SJSA1 (cell line): ENCODE measurements at regions not wholly inside any gene's neighbourhood (a gene's known extent, or its start where the extent isn't known, plus 50 kb on each side); places are given as distances from the start of the nearest gene placed in this dataset.

Source experiments
- DNase-seq, 2 experiments: peaks; one replicate each; pipeline ENCODE4 v3.0.0-alpha.2; 2015 to 2020; ENCODE audit warnings: low spot score in 2 of 2, low read depth in 1 of 2
- H3K27ac ChIP-seq: fragments of 250-450 bp; sonication (Bioruptor Pico); 2 replicates; pipeline ENCODE4 v1.5.1; 2020; ENCODE audit warnings: mild to moderate bottlenecking, moderate library complexity
- H3K27me3 ChIP-seq: fragments of 250-450 bp; sonication (Bioruptor Pico); replicated peaks from 2 replicates; pipeline ENCODE4 v1.5.1; 2020; ENCODE audit warnings: mild to moderate bottlenecking, moderate library complexity
- H3K36me3 ChIP-seq: fragments of 250-450 bp; sonication (Bioruptor Pico); 2 replicates; pipeline ENCODE4 v1.5.1; 2020; ENCODE audit warnings: mild to moderate bottlenecking
- H3K4me1 ChIP-seq: fragments of 250-450 bp; sonication (Bioruptor Pico); replicated peaks from 2 replicates; pipeline ENCODE4 v1.6.1; 2021; ENCODE audit warnings: mild to moderate bottlenecking
- H3K4me3 ChIP-seq: fragments of 250-450 bp; sonication (Bioruptor Pico); 2 replicates; pipeline ENCODE4 v1.5.1; 2020; ENCODE audit warnings: mild to moderate bottlenecking
- H3K9me3 ChIP-seq: fragments of 250-450 bp; sonication (Bioruptor Pico); replicated peaks from 2 replicates; pipeline ENCODE4 v1.5.1; 2020; ENCODE audit warnings: mild to moderate bottlenecking

DNA sequence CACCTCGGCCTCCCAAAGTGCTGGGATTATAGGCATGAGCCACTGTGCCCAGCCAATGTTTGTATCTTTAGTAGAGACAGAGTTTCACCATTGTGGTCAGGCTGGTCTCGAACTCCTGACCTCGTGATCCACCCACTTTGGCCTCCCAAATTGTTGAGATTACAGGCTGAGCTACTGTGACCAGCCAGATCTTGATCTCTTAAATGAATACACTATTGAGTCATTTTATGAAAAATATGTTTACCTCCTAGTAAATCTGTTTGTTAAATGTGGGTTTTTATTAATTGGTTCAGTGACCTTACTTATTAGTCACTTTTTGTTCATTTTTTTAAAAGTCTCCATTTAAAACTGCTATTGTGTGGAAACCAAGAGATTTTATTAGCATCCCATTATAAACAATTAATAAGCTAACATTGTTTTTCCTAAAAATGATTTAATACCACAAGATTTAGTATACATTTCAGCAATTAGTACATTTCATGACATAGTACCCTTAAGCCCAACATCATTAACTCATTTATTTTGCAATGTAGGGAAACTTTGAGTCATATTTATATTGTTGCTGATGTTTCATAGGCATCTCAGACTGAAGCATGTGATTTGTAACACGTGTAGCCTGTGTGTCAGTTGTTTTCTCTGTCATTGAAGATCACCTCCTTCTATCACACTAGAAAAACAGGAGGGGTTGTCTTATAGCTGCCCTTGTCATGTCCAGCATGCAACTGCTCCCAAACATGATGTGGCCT lies 261.2 kb downstream of the TAF11L14 start:
- Histone ChIP-seq H3K4me1 (no peaks in the 10 kb centered on the region), H3K4me3 (no peak overlapping the region), H3K27ac (no peak overlapping the region), H3K9me3 (no peaks in the 10 kb centered on the region), H3K27me3 (no peaks in the 10 kb centered on the region; the same call in 1 of the 2 replicates), H3K36me3 (no peaks in the 10 kb centered on the region)
- DNase-seq: no peak

DNA sequence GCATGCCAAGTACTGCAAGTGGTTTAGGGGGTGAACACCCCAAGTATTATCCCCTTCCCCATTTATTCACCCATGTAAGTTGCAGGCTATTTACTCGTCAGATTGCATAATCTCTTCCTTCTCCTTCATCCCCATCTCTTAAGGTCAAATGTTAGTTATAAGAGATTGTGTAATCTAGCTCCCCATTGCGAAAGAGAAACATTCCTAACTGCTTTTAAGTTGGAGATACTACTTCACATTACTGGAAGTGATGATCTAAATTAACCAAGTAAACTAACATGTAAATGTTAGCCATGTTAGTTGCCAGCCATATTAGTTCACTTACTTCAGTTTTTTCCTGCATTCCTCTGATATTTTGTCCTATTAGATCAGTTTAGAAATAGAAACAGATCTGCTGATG lies 262.3 kb downstream of the TAF11L14 start:
- H3K4me3 ChIP-seq: no peak overlapping the region
- H3K9me3 ChIP-seq: no peaks in the 10 kb centered on the region
- H3K27me3 ChIP-seq: no peaks in the 10 kb centered on the region; the same call in 1 of the 2 replicates
- H3K36me3 ChIP-seq: no peaks in the 10 kb centered on the region
- H3K4me1 ChIP-seq: no peaks in the 10 kb centered on the region
- DNase-seq: no peak
- H3K27ac ChIP-seq: no peak overlapping the region

DNA sequence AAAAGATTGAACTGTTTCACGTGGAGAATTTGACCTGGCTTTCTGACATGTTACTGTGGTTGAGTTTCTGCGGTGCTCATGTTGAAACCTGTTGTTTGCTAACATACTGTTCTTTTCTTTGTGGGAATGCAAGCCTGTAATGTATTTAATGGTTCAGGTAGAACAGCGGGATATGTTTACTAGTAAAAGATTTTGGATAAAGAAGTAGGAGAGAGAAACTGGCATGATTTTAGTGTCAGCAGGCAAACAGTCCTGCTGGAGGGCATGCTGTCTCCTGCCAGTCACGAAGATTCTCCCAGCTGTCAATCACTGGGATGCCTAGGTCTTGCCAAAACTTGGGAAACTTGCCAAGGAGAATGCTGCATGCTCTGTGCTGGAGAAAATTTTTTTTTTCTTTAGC lies 263.5 kb downstream of the TAF11L14 start:
- Histone ChIP-seq H3K36me3 (no peaks in the 10 kb centered on the region), H3K4me1 (no peaks in the 10 kb centered on the region), H3K9me3 (no peaks in the 10 kb centered on the region), H3K27ac (no peak overlapping the region), H3K4me3 (no peak overlapping the region), H3K27me3 (no peaks in the 10 kb centered on the region; the same call in 1 of the 2 replicates)
- DNase-seq: no peak

DNA sequence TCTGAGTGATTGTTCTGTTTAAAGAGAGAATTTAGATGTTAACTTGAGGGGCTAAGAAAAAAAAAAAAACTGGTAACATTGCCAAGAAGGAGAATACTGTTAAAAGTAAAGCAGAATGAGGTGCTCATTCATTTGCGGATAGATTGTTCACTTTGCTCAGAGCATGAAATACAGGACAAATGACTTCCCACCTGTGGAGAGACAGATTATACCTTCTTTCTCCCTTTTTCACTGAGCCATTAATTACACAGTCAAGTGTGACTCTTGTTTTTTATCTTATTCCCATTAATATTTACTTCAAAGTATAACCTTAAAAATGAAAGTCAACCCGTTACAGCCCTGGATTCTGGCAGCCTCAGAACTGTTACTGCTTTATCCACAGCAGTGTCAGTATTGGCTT lies 264.5 kb downstream of the TAF11L14 start:
- Histone ChIP-seq H3K9me3 (no peaks in the 10 kb centered on the region), H3K4me3 (no peak overlapping the region), H3K27ac (no peak overlapping the region), H3K27me3 (no peaks in the 10 kb centered on the region), H3K4me1 (no peaks in the 10 kb centered on the region), H3K36me3 (no peaks in the 10 kb centered on the region)
- DNase-seq: no peak

DNA sequence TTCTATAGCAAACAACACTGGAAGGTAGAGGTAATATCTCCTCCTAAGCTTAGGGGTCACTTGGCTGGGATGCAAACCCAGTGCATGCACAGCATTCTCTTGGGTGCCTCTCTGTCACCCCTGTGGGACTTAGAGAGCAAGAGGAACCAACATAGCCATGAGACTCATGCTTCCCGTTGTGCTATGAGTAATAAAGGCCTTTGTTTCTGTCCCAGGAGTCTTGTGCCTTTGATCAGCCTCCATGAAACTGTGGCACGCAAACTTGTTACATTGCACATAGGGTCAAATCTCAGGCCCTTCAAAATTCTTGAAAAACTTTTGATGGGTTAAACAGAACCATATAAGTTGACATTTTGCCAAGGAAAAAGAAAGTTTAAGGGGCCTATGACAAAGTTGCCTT lies 272.8 kb downstream of the TAF11L14 start:
- Histone ChIP-seq H3K4me1 (no peaks in the 10 kb centered on the region), H3K27ac (no peak overlapping the region), H3K9me3 (no peaks in the 10 kb centered on the region), H3K36me3 (no peaks in the 10 kb centered on the region), H3K27me3 (0 out of 2 replicates have a peak, but pooled peaks cover 3% of the 10 kb centered on the region), H3K4me3 (no peak overlapping the region)
- DNase-seq: no peak

DNA sequence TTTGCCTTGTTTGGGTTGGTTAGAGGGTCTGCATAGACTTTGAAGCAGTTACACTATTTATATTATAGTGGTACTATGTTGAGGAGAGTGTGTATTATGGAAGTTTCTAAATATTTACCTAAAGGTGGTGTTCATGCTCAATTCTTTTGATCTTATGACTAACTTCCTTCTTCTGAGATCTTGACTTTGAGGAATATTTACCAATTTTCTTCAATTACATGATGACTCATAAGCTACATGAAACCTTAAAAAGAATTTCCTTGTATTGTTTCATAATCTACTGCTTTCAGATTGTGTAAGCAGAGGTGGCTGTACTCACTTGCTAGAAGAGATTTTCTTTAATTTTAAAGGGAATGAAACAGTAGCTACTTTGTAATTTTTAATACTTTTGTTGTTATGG lies 276.1 kb downstream of the TAF11L14 start:
- Histone ChIP-seq H3K36me3 (no peaks in the 10 kb centered on the region), H3K27ac (no peak overlapping the region), H3K27me3 (0 out of 2 replicates have a peak, but pooled peaks cover 3% of the 10 kb centered on the region), H3K4me3 (no peak overlapping the region), H3K9me3 (no peaks in the 10 kb centered on the region), H3K4me1 (no peaks in the 10 kb centered on the region)
- peak in 1 of 2 experiments; percentile 6 for DNase-seq

DNA sequence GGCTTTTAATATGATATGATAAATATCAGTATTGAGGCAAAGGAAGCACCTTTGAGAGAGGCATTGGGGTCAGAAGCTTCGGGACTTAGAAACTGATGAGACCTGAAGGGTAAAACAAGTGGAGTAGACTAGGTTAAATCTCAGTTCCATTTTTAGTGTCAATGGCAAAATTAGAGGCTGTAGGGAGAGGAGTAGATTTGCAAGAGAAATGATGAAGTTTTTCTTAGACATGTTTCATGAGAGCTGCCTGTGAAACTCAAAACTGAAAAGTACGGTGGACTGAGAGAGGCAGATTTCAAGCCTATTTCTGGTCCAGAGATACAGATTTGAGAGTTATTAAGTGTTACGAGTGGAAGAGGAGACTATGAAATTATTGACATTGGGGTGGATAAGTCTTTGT lies 278.5 kb downstream of the TAF11L14 start:
- DNase-seq: no peak
- H3K4me1 ChIP-seq: no peaks in the 10 kb centered on the region
- no peaks in the 10 kb centered on the region for H3K36me3 ChIP-seq
- no peaks in the 10 kb centered on the region for H3K9me3 ChIP-seq
- H3K27ac ChIP-seq: no peak overlapping the region
- H3K27me3 ChIP-seq: peaks cover 3% of the 10 kb centered on the region; the same call in 1 of the 2 replicates
- no peak overlapping the region for H3K4me3 ChIP-seq

DNA sequence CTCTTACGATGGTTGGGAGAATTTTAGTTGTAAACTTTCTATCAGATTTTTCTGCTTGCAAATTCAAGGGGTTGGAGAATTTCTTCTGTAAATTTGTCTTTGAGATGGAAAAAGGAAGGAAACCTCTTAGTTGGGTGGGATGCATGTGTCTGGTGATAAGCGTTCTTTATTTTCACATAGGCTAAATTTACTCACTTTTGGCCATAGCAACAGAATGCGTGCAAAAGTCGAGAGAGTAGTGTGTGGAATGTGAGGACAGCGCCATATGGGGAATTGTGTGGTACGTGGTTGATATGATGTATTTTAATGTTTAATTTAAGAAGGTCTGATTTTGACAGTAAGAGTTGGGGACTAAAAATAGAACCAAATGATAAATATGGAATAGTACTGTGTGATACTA lies 282.2 kb downstream of the TAF11L14 start:
- no peaks in the 10 kb centered on the region for H3K4me1 ChIP-seq
- no peak overlapping the region for H3K27ac ChIP-seq
- H3K4me3 ChIP-seq: no peak overlapping the region
- no peaks in the 10 kb centered on the region for H3K36me3 ChIP-seq
- peaks cover 2% of the 10 kb centered on the region; the same call in 1 of the 2 replicates for H3K27me3 ChIP-seq
- H3K9me3 ChIP-seq: no peaks in the 10 kb centered on the region
- no peak for DNase-seq

DNA sequence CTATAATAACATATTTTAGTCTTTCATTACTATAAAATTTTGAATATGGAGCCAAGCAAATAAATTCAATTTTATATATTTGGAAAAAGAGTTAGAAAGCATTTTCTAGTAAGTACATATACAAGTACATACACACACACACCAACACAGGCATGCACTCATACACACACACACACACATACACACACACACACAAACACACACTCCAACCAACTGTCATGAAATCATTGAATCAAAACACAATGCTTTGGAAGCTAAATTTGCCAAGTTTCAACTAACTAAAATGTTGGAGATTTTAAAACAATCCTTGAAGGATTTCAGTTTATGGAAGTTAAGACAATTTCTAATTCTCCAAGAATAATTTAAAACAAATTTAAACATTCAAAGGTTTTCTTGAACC lies 283.2 kb downstream of the TAF11L14 start:
- Histone ChIP-seq H3K4me1 (no peaks in the 10 kb centered on the region), H3K4me3 (no peak overlapping the region), H3K27me3 (no peaks in the 10 kb centered on the region; the same call in 1 of the 2 replicates), H3K36me3 (no peaks in the 10 kb centered on the region), H3K27ac (no peak overlapping the region), H3K9me3 (no peaks in the 10 kb centered on the region)
- DNase-seq: no peak

DNA sequence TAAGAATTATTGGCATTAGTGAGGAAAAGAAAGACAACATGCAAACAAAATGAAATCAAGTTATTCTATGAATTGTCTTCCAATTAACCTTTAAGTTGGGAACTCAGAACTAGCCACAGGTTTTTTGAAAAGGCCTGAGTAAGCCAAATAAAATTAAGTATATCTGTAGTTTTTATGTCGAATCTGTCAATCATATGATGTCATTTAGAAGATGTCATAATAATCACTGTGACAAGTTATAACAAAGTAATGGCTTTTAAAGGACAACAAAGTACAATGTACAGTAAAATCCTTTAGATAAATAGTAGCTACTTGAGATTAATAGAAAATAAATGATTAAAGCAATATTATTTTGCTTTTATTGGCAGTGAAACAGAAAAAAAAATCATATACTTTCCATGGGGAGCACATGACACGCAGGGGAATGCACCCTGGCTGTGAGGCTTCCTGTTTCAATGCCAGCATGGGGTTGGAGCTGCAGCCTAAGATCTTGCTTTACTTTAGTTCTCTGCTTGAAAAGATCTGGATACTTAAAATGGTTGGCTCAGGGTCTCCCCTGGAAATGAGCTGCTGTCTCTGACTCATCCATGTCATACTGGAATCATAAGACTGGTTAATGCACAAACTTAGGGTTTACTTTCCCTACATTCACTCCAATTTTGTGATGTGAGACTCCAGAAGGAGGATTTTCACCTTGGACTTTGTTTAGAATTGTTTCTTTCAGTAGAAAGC lies 284.3 kb downstream of the TAF11L14 start:
- no peaks in the 10 kb centered on the region for H3K4me1 ChIP-seq
- H3K4me3 ChIP-seq: no peak overlapping the region
- H3K27me3 ChIP-seq: no peaks in the 10 kb centered on the region; the same call in 1 of the 2 replicates
- H3K9me3 ChIP-seq: no peaks in the 10 kb centered on the region
- H3K36me3 ChIP-seq: no peaks in the 10 kb centered on the region
- DNase-seq: no peak
- no peak overlapping the region for H3K27ac ChIP-seq

DNA sequence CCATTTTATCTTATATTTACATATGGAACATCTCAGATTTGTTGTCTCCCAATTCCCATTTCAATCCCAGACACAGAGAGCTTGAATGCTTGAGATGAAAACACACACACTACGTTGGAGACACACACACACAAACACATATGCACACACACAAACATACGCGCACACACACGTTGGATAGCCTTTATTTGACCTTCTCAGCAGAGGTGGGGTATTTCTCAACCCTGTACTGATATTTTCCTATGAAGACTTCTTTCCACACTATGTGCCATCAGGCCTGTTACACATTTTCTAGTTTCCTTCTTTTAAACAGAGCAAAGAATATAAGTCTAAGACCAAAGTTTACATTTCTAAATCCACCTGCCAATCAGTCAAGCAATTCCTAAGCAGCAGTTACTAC lies 291.0 kb downstream of the TAF11L14 start:
- no peaks in the 10 kb centered on the region for H3K4me1 ChIP-seq
- H3K36me3 ChIP-seq: no peaks in the 10 kb centered on the region
- no peak overlapping the region for H3K27ac ChIP-seq
- H3K4me3 ChIP-seq: no peak overlapping the region
- no peaks in the 10 kb centered on the region for H3K9me3 ChIP-seq
- no peak for DNase-seq
- no peaks in the 10 kb centered on the region for H3K27me3 ChIP-seq

DNA sequence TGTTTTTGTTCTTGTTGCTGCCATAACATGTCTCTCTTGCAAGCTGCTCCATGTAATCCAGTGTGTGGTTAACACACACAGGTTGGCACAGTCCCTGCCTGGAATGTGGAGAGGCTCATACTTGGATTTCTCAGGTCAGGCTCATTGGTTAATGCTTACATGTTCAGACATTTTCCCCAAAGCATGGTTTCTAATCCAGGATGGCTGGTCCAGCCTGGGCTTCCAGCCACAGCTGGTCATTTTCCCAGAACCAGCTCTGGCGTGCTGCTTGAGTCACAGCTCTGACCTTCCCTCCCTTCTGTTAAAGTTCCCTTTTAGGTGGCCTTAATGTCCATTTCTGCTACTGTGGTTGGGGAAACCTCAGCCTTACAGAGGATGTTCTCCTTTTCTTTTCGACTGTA lies 294.3 kb downstream of the TAF11L14 start:
- H3K4me3 ChIP-seq: no peak overlapping the region
- H3K27me3 ChIP-seq: no peaks in the 10 kb centered on the region
- H3K36me3 ChIP-seq: no peaks in the 10 kb centered on the region
- H3K27ac ChIP-seq: no peak overlapping the region
- H3K4me1 ChIP-seq: no peaks in the 10 kb centered on the region
- no peak for DNase-seq
- H3K9me3 ChIP-seq: no peaks in the 10 kb centered on the region

DNA sequence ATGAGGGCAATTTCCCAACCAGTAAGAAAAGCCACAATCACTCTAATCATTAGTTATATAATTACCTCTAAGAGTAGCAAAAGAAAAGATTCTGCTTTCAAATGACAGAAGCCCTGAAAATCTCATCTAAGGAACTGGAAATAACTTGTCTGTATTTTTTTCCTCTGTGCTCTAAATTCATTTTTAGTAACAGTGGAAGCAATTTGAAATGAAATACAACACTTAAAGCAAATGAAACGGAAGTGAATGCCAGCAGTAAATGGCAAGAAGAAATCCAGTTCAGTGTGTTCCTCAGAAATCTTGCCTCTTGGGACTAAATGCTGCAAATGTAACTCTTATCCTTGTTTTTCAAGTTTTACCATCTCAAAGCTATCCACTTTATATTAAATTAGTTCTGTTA lies 294.9 kb downstream of the TAF11L14 start:
- Histone ChIP-seq H3K36me3 (no peaks in the 10 kb centered on the region), H3K9me3 (no peaks in the 10 kb centered on the region)
- DNase-seq: no peak

DNA sequence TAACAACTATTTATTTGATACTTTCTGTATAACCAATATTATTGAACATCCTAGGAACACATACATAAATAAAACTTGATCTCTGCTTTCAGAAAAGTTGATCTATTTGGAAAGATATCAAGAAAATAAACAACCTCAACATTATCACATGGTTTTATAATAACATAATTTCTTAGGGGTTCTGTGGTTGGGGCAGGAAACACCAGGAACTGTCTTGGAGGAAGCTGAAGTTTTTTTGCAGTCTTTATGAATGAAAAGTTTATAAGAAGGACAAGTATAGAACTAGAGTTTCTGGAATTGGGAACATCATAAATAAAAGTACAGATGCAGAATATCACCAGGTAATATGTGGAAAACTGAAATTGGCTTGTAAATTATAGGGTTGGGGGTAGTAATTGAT lies 296.1 kb downstream of the TAF11L14 start:
- Histone ChIP-seq H3K9me3 (no peaks in the 10 kb centered on the region), H3K36me3 (no peaks in the 10 kb centered on the region), H3K27me3 (no peaks in the 10 kb centered on the region), H3K4me1 (no peaks in the 10 kb centered on the region), H3K4me3 (no peak overlapping the region), H3K27ac (no peak overlapping the region)
- no peak for DNase-seq

More for the DNA sequence above, 294.9 kb downstream of the TAF11L14 start:
- no peaks in the 10 kb centered on the region for H3K4me1 ChIP-seq
- H3K27ac ChIP-seq: no peak overlapping the region
- H3K27me3 ChIP-seq: no peaks in the 10 kb centered on the region
- H3K4me3 ChIP-seq: no peak overlapping the region
